GM23338 (cell line): ENCODE measurements at regions not wholly inside any gene's neighbourhood (a gene's known extent, or its start where the extent isn't known, plus 50 kb on each side); places are given as distances from the start of the nearest gene placed in this dataset.

ENCODE experiments used
- ATAC-seq: fragments of 200-7000 bp; cut with Tn5 transposase; 3 replicates; pipeline ENCODE4 v1.9.1; 2020
- DNase-seq: peaks from one replicate; pipeline ENCODE4 v3.0.0-alpha.2; 2015; ENCODE audit warnings: low spot score
- H2AFZ ChIP-seq: fragments of 200-600 bp; sonication (generic); 2 replicates; pipeline ENCODE4 v1.8.0; 2016; ENCODE audit warnings: antibody characterized with exemption, mild to moderate bottlenecking, moderate library complexity
- H3F3A ChIP-seq: fragments of 200-600 bp; sonication (generic); replicated peaks from 2 replicates; pipeline ENCODE4 v1.8.0; 2017; ENCODE audit warnings: antibody characterized with exemption, mixed run types, low read depth
- H3K27ac ChIP-seq: fragments of 200-600 bp; sonication (generic); 2 replicates; pipeline ENCODE4 v1.6.1; 2016; ENCODE audit warnings: low read depth
- H3K27me3 ChIP-seq: fragments of 200-600 bp; sonication (generic); 2 replicates; pipeline ENCODE4 v1.8.0; 2016; ENCODE audit warnings: mild to moderate bottlenecking, mixed run types, moderate library complexity; ENCODE audit not compliant: insufficient read depth
- H3K36me3 ChIP-seq: fragments of 200-600 bp; sonication (generic); 2 replicates; pipeline ENCODE4 v1.8.0; 2016; ENCODE audit warnings: mild to moderate bottlenecking; ENCODE audit not compliant: insufficient read depth
- H3K4me1 ChIP-seq: fragments of 200-600 bp; sonication (generic); 2 replicates; pipeline ENCODE4 v1.8.0; 2016; ENCODE audit warnings: mild to moderate bottlenecking, moderate library complexity; ENCODE audit not compliant: insufficient read depth
- H3K4me2 ChIP-seq: fragments of 200-600 bp; sonication (generic); 2 replicates; pipeline ENCODE4 v1.7.1; 2017; ENCODE audit warnings: mixed run types
- H3K4me3 ChIP-seq: fragments of 200-600 bp; sonication (generic); 2 replicates; pipeline ENCODE4 v1.6.1; 2016; ENCODE audit warnings: mixed run types
- H3K79me2 ChIP-seq: fragments of 200-600 bp; sonication (generic); replicated peaks from 2 replicates; pipeline ENCODE4 v1.8.0; 2017; ENCODE audit warnings: mild to moderate bottlenecking; ENCODE audit not compliant: insufficient read depth
- H3K9me2 ChIP-seq: fragments of 200-600 bp; sonication (generic); 2 replicates; pipeline ENCODE4 v1.8.0; 2017; ENCODE audit not compliant: insufficient read depth
- H4K20me1 ChIP-seq: fragments of 200-600 bp; sonication (generic); replicated peaks from 2 replicates; pipeline ENCODE4 v1.8.0; 2017; ENCODE audit warnings: mild to moderate bottlenecking; ENCODE audit not compliant: insufficient read depth
- H3K27ac Mint-ChIP-seq: 2 replicates; pipeline ENCODE4 v1.8.0; 2020; ENCODE audit warnings: inconsistent platforms, mild to moderate bottlenecking, moderate library complexity, mixed read lengths
- H3K27me3 Mint-ChIP-seq: 3 replicates; pipeline ENCODE4 v1.8.0; 2022; ENCODE audit warnings: low read depth, mild to moderate bottlenecking, moderate library complexity, mixed read lengths, inconsistent platforms; ENCODE audit not compliant: insufficient read depth, poor library complexity
- H3K36me3 Mint-ChIP-seq: 3 replicates; pipeline ENCODE4 v1.8.0; 2021; ENCODE audit warnings: low read depth, mild to moderate bottlenecking, inconsistent platforms, moderate library complexity, mixed read lengths
- H3K4me1 Mint-ChIP-seq: 3 replicates; pipeline ENCODE4 v1.8.0; 2020; ENCODE audit warnings: mild to moderate bottlenecking, inconsistent platforms, mixed read lengths
- H3K4me3 Mint-ChIP-seq: 3 replicates; pipeline ENCODE4 v1.8.0; 2021; ENCODE audit warnings: moderate library complexity, mild to moderate bottlenecking, inconsistent platforms, mixed read lengths
- H3K9me3 Mint-ChIP-seq: 3 replicates; pipeline ENCODE4 v1.8.0; 2020; ENCODE audit warnings: moderate library complexity, mild to moderate bottlenecking, inconsistent platforms, mixed read lengths
- CREB1 ChIP-seq: fragments of 250-450 bp; sonication (Bioruptor Pico); IDR thresholded peaks from 2 replicates; pipeline ENCODE4 v1.5.0; 2020; ENCODE audit warnings: low read depth, mild to moderate bottlenecking, moderate library complexity
- CTCF ChIP-seq, 2 experiments: fragments of 200-600 bp in 1 of 2; sonication (generic) in 1 of 2; conservative IDR thresholded peaks; 2 replicates each; pipeline versions ENCODE4 v1.5.1 to v1.6.1; 2016 to 2017; ENCODE audit warnings: antibody characterized with exemption in 2 of 2, low read depth in 2 of 2, mild to moderate bottlenecking in 2 of 2, moderate library complexity in 1 of 2
- EZH2 ChIP-seq: fragments of 200-600 bp; sonication (generic); IDR thresholded peaks from one replicate; pipeline ENCODE4 v1.8.0; 2017; ENCODE audit warnings: antibody characterized with exemption, mild to moderate bottlenecking, low read depth; ENCODE audit not compliant: unreplicated experiment
- EZH2phosphoT487 ChIP-seq: fragments of 200-600 bp; sonication (generic); IDR thresholded peaks from one replicate; pipeline ENCODE4 v1.8.1; 2018; ENCODE audit warnings: antibody characterized with exemption; ENCODE audit not compliant: unreplicated experiment
- JUNB ChIP-seq: IDR thresholded peaks from one replicate; pipeline ENCODE4 v1.6.1; 2016; ENCODE audit warnings: antibody characterized with exemption; ENCODE audit not compliant: unreplicated experiment
- NANOG ChIP-seq: IDR thresholded peaks from 2 replicates; pipeline ENCODE4 v1.6.1; 2016; ENCODE audit warnings: antibody characterized with exemption, borderline replicate concordance
- POLR2AphosphoS5 ChIP-seq: IDR thresholded peaks from 2 replicates; pipeline ENCODE4 v1.6.1; 2016; ENCODE audit warnings: antibody characterized with exemption, low read depth
- REST ChIP-seq: IDR thresholded peaks from one replicate; pipeline ENCODE4 v1.6.1; 2018; ENCODE audit warnings: antibody characterized with exemption; ENCODE audit not compliant: unreplicated experiment
- STAT1 ChIP-seq: IDR thresholded peaks from one replicate; pipeline ENCODE4 v1.6.1; 2016; ENCODE audit warnings: antibody characterized with exemption; ENCODE audit not compliant: unreplicated experiment
- ZNF114 ChIP-seq: fragments of 250-450 bp; sonication (Bioruptor Pico); IDR thresholded peaks from 2 replicates; pipeline ENCODE4 v1.5.0; 2020; ENCODE audit warnings: mild to moderate bottlenecking, moderate library complexity
- ZNF331 ChIP-seq: fragments of 250-450 bp; sonication (Bioruptor Pico); IDR thresholded peaks from 2 replicates; pipeline ENCODE4 v1.5.0; 2020; ENCODE audit warnings: low read depth, mild to moderate bottlenecking, moderate library complexity
- TF ChIP-seq, protein P1 (sequence below): fragments of 250-450 bp; sonication (Bioruptor Pico); IDR thresholded peaks from 2 replicates; pipeline ENCODE4 v1.5.0; 2020; ENCODE audit warnings: mild to moderate bottlenecking, moderate library complexity
- TF ChIP-seq, protein P2 (sequence below): IDR thresholded peaks from 2 replicates; pipeline ENCODE4 v1.6.1; 2016; ENCODE audit warnings: antibody characterized with exemption

GRCh38 chr16:86450691-86451090, 59.6 kb upstream of the FOXF1 start:
- Mint-ChIP-seq H3K27ac (no peak overlapping the region), H3K27me3 (peaks cover 7% of the 10 kb centered on the region), H3K9me3 (peaks cover 9% of the 10 kb centered on the region; the same call in 2 of the 3 replicates), H3K36me3 (no peaks in the 10 kb centered on the region), H3K4me3 (no peak overlapping the region), H3K4me1 (0 out of 3 replicates have a peak, but pooled peaks cover under 1% of the 10 kb centered on the region)
- Histone ChIP-seq H3K27me3 (no peaks in the 10 kb centered on the region), H3K27ac (no peak overlapping the region), H4K20me1 (no peaks in the 10 kb centered on the region), H3K36me3 (no peaks in the 10 kb centered on the region), H3K4me1 (no peaks in the 10 kb centered on the region), H3F3A (no peaks in the 10 kb centered on the region), H3K79me2 (no peaks in the 10 kb centered on the region), H3K4me3 (no peak overlapping the region), H2AFZ (no peak overlapping the region), H3K4me2 (no peak overlapping the region), H3K9me2 (no peaks in the 10 kb centered on the region)
- ATAC-seq, result no peak
- no peak for DNase-seq
- TF ChIP-seq CTCF (conservative IDR thresholded peaks at IDR 0.05; ENCODE audit: low read depth in 2 of 2) (no peak), POLR2AphosphoS5 (no peak), EZH2 (no peak), JUNB (no peak), EZH2phosphoT487 (no peak), NANOG (no peak), ZNF114 (CRISPR knock-in tag) (no peak), ZNF331 (CRISPR knock-in tag) (no peak), REST (no peak), STAT1 (no peak), CREB1 (CRISPR knock-in tag) (no peak)
- TF ChIP-seq, protein P1, sequence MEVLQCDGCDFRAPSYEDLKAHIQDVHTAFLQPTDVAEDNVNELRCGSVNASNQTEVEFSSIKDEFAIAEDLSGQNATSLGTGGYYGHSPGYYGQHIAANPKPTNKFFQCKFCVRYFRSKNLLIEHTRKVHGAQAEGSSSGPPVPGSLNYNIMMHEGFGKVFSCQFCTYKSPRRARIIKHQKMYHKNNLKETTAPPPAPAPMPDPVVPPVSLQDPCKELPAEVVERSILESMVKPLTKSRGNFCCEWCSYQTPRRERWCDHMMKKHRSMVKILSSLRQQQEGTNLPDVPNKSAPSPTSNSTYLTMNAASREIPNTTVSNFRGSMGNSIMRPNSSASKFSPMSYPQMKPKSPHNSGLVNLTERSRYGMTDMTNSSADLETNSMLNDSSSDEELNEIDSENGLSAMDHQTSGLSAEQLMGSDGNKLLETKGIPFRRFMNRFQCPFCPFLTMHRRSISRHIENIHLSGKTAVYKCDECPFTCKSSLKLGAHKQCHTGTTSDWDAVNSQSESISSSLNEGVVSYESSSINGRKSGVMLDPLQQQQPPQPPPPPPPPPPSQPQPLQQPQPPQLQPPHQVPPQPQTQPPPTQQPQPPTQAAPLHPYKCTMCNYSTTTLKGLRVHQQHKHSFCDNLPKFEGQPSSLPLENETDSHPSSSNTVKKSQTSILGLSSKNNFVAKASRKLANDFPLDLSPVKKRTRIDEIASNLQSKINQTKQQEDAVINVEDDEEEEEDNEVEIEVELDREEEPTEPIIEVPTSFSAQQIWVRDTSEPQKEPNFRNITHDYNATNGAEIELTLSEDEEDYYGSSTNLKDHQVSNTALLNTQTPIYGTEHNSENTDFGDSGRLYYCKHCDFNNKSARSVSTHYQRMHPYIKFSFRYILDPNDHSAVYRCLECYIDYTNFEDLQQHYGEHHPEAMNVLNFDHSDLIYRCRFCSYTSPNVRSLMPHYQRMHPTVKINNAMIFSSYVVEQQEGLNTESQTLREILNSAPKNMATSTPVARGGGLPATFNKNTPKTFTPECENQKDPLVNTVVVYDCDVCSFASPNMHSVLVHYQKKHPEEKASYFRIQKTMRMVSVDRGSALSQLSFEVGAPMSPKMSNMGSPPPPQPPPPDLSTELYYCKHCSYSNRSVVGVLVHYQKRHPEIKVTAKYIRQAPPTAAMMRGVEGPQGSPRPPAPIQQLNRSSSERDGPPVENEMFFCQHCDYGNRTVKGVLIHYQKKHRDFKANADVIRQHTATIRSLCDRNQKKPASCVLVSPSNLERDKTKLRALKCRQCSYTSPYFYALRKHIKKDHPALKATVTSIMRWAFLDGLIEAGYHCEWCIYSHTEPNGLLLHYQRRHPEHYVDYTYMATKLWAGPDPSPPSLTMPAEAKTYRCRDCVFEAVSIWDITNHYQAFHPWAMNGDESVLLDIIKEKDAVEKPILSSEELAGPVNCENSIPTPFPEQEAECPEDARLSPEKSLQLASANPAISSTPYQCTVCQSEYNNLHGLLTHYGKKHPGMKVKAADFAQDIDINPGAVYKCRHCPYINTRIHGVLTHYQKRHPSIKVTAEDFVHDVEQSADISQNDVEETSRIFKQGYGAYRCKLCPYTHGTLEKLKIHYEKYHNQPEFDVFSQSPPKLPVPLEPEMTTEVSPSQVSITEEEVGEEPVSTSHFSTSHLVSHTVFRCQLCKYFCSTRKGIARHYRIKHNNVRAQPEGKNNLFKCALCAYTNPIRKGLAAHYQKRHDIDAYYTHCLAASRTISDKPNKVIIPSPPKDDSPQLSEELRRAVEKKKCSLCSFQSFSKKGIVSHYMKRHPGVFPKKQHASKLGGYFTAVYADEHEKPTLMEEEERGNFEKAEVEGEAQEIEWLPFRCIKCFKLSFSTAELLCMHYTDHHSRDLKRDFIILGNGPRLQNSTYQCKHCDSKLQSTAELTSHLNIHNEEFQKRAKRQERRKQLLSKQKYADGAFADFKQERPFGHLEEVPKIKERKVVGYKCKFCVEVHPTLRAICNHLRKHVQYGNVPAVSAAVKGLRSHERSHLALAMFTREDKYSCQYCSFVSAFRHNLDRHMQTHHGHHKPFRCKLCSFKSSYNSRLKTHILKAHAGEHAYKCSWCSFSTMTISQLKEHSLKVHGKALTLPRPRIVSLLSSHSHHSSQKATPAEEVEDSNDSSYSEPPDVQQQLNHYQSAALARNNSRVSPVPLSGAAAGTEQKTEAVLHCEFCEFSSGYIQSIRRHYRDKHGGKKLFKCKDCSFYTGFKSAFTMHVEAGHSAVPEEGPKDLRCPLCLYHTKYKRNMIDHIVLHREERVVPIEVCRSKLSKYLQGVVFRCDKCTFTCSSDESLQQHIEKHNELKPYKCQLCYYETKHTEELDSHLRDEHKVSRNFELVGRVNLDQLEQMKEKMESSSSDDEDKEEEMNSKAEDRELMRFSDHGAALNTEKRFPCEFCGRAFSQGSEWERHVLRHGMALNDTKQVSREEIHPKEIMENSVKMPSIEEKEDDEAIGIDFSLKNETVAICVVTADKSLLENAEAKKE (CRISPR knock-in tag), result no peak
- TF ChIP-seq, protein P2, sequence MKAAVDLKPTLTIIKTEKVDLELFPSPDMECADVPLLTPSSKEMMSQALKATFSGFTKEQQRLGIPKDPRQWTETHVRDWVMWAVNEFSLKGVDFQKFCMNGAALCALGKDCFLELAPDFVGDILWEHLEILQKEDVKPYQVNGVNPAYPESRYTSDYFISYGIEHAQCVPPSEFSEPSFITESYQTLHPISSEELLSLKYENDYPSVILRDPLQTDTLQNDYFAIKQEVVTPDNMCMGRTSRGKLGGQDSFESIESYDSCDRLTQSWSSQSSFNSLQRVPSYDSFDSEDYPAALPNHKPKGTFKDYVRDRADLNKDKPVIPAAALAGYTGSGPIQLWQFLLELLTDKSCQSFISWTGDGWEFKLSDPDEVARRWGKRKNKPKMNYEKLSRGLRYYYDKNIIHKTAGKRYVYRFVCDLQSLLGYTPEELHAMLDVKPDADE, result no peak
